GM12892 (cell line): ENCODE measurements at regions not wholly inside any gene's neighbourhood (a gene's known extent, or its start where the extent isn't known, plus 50 kb on each side); places are given as distances from the start of the nearest gene placed in this dataset.

Source experiments
- POLR2A ChIP-seq: IDR thresholded peaks from 2 replicates; pipeline ENCODE4 v1.6.1; 2011; ENCODE audit warnings: low read depth, low read length, control low read depth
- POLR2AphosphoS5 ChIP-seq: IDR thresholded peaks from 2 replicates; pipeline ENCODE4 v1.6.1; 2011; ENCODE audit warnings: low read depth, low read length, control low read depth
- TAF1 ChIP-seq: IDR thresholded peaks from 2 replicates; pipeline ENCODE4 v1.6.1; 2011; ENCODE audit warnings: low read depth, mild to moderate bottlenecking, control low read depth, low read length, borderline replicate concordance

DNA sequence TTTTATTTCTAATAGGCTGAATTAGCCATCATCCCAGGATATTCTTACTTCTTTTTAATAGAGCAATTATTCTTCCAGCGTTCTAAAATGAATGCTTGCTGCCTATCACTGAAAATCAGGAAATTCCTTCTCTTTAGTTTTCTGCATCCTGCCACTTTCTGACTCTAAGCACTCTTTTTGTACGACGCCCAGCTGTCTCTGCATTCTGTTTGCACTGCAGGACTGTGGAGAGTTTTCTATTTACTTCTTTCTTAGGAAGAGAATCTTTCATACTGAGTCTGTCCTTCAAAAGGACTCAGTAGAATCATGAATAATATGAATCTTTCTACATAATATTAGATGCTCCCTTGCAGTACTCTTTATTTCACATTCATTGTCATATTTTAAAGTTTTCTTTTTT lies 360.4 kb upstream of the DSEL start:
- no peak for TF ChIP-seq POLR2AphosphoS5
- no peak for TF ChIP-seq POLR2A
- no peak for TF ChIP-seq TAF1
